Fibroblast of lung (primary cell): ENCODE measurements at regions not wholly inside any gene's neighbourhood (a gene's known extent, or its start where the extent isn't known, plus 50 kb on each side); places are given as distances from the start of the nearest gene placed in this dataset.
A peak's percentile ranks its signal among the peaks of the same experiment; 100 is the strongest.

Experiments
- DNase-seq, 2 donors: peaks; one replicate each; pipeline versions ENCODE4 v3.0.0 to v3.0.0-alpha.2; 2010; ENCODE audit warnings: low read depth in 2 of 2
- H2AFZ ChIP-seq: 2 replicates; pipeline ENCODE4 v1.5.1; 2012; ENCODE audit warnings: low read length, control low read depth, inconsistent platforms
- H3K27ac ChIP-seq: 2 replicates; pipeline ENCODE4 v1.5.1; 2011; ENCODE audit warnings: low read length, control low read depth; ENCODE audit not compliant: insufficient read depth
- H3K27me3 ChIP-seq: 2 replicates; pipeline ENCODE4 v1.5.1; 2011; ENCODE audit warnings: mild to moderate bottlenecking, low read length; ENCODE audit not compliant: control insufficient read depth, insufficient read depth
- H3K36me3 ChIP-seq: 2 replicates; pipeline ENCODE4 v1.5.1; 2011; ENCODE audit warnings: low read length; ENCODE audit not compliant: control insufficient read depth, insufficient read depth
- H3K4me1 ChIP-seq: 2 replicates; pipeline ENCODE4 v1.5.1; 2011; ENCODE audit warnings: low read length; ENCODE audit not compliant: control insufficient read depth, insufficient read depth; ENCODE audit errors: extremely low read depth
- H3K4me2 ChIP-seq: 2 replicates; pipeline ENCODE4 v1.5.1; 2011; ENCODE audit warnings: low read length, control low read depth; ENCODE audit not compliant: insufficient read depth; ENCODE audit errors: extremely low read depth
- H3K4me3 ChIP-seq, 4 experiments: fragments of 200-600 bp in 1 of 4; sonication (generic) in 1 of 4; replicated peaks in 1 of 4; 2 replicates each; pipeline ENCODE4 v1.5.1; 2011 to 2016; ENCODE audit warnings: low read length in 4 of 4, low read depth in 3 of 4, mild to moderate bottlenecking in 3 of 4, control low read depth in 2 of 4, inconsistent platforms in 1 of 4, mixed read lengths in 1 of 4; ENCODE audit not compliant: insufficient read depth in 1 of 4; ENCODE audit errors: control extremely low read depth in 1 of 4
- H3K79me2 ChIP-seq: 2 replicates; pipeline ENCODE4 v1.5.1; 2012; ENCODE audit warnings: mild to moderate bottlenecking, low read length, inconsistent platforms; ENCODE audit not compliant: control insufficient read depth, insufficient read depth
- H3K9ac ChIP-seq: 2 replicates; pipeline ENCODE4 v1.5.1; 2011; ENCODE audit warnings: mild to moderate bottlenecking, low read length, control low read depth; ENCODE audit not compliant: insufficient read depth
- H3K9me3 ChIP-seq: 2 replicates; pipeline ENCODE4 v1.5.1; 2012; ENCODE audit warnings: low read depth, low read length; ENCODE audit not compliant: control insufficient read depth, insufficient read depth
- H4K20me1 ChIP-seq: 2 replicates; pipeline ENCODE4 v1.5.1; 2011; ENCODE audit warnings: low read length; ENCODE audit not compliant: control insufficient read depth, insufficient read depth; ENCODE audit errors: extremely low read depth
- EZH2 ChIP-seq: IDR thresholded peaks from 2 replicates; pipeline ENCODE4 v1.5.1; 2012; ENCODE audit warnings: low read length, control low read depth, mild to moderate bottlenecking; ENCODE audit errors: missing control alignments
- TF ChIP-seq, protein P1 (sequence below), 2 donors: IDR thresholded peaks in 1 of 2; conservative IDR thresholded peaks in 1 of 2; 1 replicate in 1 of 2; 2 replicates in 1 of 2; pipeline ENCODE4 v1.5.1; 2011 to 2012; ENCODE audit warnings: low read length in 2 of 2, control low read depth in 1 of 2, inconsistent platforms in 1 of 2, low read depth in 1 of 2, mild to moderate bottlenecking in 1 of 2

DNA sequence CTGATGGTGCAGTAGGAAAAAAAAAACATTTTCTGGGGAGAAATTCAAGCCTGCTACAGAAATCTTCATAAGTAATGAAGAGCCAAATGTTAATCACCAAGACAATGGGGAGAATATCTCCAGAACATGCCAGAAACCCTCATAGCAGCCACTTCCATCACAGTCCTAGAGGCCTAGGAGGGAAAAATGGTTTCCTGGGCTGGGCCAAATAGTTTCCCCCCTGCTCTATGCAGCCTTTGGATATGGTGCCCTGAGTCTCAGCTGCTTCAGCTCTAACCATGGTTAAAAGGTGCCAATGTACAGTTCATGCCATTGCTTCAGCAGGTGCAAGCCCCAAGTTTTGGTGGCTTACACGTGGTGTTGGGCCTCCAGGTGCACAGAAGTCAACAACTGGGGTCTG, 113.1 kb downstream of the ZNF648 start:
- H3K4me1 ChIP-seq, result no peaks in the 10 kb centered on the region
- no peak overlapping the region for H2AFZ ChIP-seq
- TF ChIP-seq, protein P1, sequence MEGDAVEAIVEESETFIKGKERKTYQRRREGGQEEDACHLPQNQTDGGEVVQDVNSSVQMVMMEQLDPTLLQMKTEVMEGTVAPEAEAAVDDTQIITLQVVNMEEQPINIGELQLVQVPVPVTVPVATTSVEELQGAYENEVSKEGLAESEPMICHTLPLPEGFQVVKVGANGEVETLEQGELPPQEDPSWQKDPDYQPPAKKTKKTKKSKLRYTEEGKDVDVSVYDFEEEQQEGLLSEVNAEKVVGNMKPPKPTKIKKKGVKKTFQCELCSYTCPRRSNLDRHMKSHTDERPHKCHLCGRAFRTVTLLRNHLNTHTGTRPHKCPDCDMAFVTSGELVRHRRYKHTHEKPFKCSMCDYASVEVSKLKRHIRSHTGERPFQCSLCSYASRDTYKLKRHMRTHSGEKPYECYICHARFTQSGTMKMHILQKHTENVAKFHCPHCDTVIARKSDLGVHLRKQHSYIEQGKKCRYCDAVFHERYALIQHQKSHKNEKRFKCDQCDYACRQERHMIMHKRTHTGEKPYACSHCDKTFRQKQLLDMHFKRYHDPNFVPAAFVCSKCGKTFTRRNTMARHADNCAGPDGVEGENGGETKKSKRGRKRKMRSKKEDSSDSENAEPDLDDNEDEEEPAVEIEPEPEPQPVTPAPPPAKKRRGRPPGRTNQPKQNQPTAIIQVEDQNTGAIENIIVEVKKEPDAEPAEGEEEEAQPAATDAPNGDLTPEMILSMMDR (conservative IDR thresholded peaks at IDR 0.05 in 1 of 2, IDR thresholded peaks at IDR 0.05 in 1 of 2; ENCODE audit: low read depth in 1 of 2, low read length in 2 of 2), result no peak
- no peak for TF ChIP-seq EZH2
- H3K36me3 ChIP-seq, result no peaks in the 10 kb centered on the region
- no peak overlapping the region for H3K4me2 ChIP-seq
- H3K27me3 ChIP-seq, result no peaks in the 10 kb centered on the region
- H3K27ac ChIP-seq, result no peak overlapping the region
- no peak overlapping the region for H3K4me3 ChIP-seq
- H3K9me3 ChIP-seq, result no peaks in the 10 kb centered on the region
- H4K20me1 ChIP-seq, result no peaks in the 10 kb centered on the region
- no peak for DNase-seq
- no peak overlapping the region for H3K9ac ChIP-seq
- H3K79me2 ChIP-seq, result no peaks in the 10 kb centered on the region

DNA sequence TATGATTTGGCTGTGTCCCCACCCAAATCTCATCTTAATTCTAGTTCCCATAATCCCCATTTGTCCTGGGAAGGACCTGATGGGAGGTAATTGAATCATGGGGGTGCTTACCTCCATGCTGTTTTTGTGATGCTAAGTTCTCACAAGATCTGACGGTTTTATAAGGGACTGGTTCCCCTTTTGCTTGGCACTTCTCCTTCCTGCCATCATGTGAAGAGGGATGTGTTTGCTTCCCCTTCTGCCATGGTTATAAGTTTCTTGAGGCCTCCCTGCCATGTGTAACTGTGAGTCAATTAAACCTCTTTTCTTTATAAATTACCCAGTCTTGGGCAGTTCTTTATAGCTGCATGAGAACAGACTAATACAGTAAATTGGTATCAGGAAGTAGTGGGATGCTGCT, 114.1 kb downstream of the ZNF648 start:
- H3K9me3 ChIP-seq, result no peaks in the 10 kb centered on the region
- H3K4me3 ChIP-seq, result no peak overlapping the region
- H4K20me1 ChIP-seq, result no peaks in the 10 kb centered on the region
- no peak for DNase-seq
- H3K4me1 ChIP-seq, result no peaks in the 10 kb centered on the region
- H3K4me2 ChIP-seq, result no peak overlapping the region
- H2AFZ ChIP-seq, result no peak overlapping the region
- TF ChIP-seq, protein P1 (conservative IDR thresholded peaks at IDR 0.05 in 1 of 2, IDR thresholded peaks at IDR 0.05 in 1 of 2; ENCODE audit: low read depth in 1 of 2, low read length in 2 of 2), result no peak
- no peak for TF ChIP-seq EZH2
- H3K36me3 ChIP-seq, result no peaks in the 10 kb centered on the region
- H3K27me3 ChIP-seq, result no peaks in the 10 kb centered on the region
- H3K79me2 ChIP-seq, result no peaks in the 10 kb centered on the region
- no peak overlapping the region for H3K9ac ChIP-seq
- H3K27ac ChIP-seq, result no peak overlapping the region

DNA sequence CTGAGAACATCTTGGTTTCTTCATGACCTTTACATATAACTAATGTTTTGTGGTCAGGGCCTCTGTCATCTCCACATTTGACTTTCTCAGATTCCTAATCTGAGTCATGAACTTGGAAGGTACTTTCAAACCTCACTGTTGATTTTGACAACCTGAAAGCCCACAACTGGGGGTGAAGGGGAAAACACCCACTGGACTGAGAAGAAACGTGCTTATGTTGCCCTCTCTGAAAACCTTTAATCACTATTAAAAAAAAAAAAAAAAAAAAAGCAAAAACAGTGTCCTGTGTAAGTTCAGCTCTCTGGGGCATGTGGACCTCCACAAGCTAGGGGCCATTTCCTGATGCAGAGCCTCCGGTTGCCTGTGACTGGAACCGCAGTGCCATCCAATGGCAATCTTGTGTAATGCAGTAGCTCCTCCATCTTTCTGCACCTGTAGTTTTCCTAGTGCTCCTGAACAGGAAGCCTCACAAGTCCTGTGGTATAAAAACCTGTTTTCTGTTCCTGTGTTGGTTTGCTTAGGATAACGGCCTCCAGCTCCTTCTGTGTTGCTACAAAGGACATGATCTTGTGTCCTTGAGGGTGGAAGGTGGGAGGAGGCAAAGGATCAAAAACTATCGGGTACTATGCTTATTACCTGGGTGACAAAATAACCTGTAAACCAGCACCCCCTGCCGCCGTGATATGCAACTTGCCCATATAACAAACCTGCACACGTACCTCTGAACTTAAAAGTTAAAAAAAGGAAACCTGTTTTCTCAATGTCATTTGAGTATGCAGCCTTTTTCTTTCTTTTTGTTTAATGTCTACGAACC, 124.5 kb downstream of the ZNF648 start:
- no peak for TF ChIP-seq EZH2
- TF ChIP-seq, protein P1 (conservative IDR thresholded peaks at IDR 0.05 in 1 of 2, IDR thresholded peaks at IDR 0.05 in 1 of 2; ENCODE audit: low read depth in 1 of 2, low read length in 2 of 2), result no peak
- Histone ChIP-seq H3K4me2 (no peak overlapping the region), H3K27ac (no peak overlapping the region), H3K4me3 (no peak overlapping the region), H3K36me3 (no peaks in the 10 kb centered on the region), H3K9me3 (no peaks in the 10 kb centered on the region), H3K9ac (no peak overlapping the region), H3K79me2 (no peaks in the 10 kb centered on the region), H3K4me1 (no peaks in the 10 kb centered on the region), H2AFZ (no peak overlapping the region), H3K27me3 (no peaks in the 10 kb centered on the region), H4K20me1 (no peaks in the 10 kb centered on the region)
- DNase-seq, result peak in 1 of 2 donors; percentile 10
